Lower lobe of right lung (tissue), 2 donors: ENCODE measurements at regions not wholly inside any gene's neighbourhood (a gene's known extent, or its start where the extent isn't known, plus 50 kb on each side); places are given as distances from the start of the nearest gene placed in this dataset.

Experiments
- ATAC-seq, 2 donors: fragments of 200-7000 bp; cut with Tn5 transposase; one replicate each; pipeline ENCODE4 v1.9.1; 2020 to 2022; ENCODE audit warnings: mild to moderate bottlenecking in 2 of 2, moderate library complexity in 2 of 2
- DNase-seq: peaks from one replicate; pipeline ENCODE4 v3.0.0-alpha.2; 2020
- H3K27ac ChIP-seq: fragments of 200-600 bp; one replicate; pipeline ENCODE4 v1.8.0; 2022
- H3K27me3 ChIP-seq: fragments of 200-600 bp; one replicate; pipeline ENCODE4 v1.8.0; 2022; ENCODE audit warnings: low read depth
- H3K36me3 ChIP-seq: fragments of 200-600 bp; one replicate; pipeline ENCODE4 v1.8.0; 2022; ENCODE audit warnings: mild to moderate bottlenecking
- H3K4me1 ChIP-seq: fragments of 200-600 bp; one replicate; pipeline ENCODE4 v1.8.0; 2022
- H3K4me3 ChIP-seq: fragments of 200-600 bp; one replicate; pipeline ENCODE4 v1.8.0; 2022; ENCODE audit warnings: mild to moderate bottlenecking
- H3K9me3 ChIP-seq: fragments of 200-600 bp; one replicate; pipeline ENCODE4 v1.8.0; 2022
- CTCF ChIP-seq: fragments of 200-600 bp; IDR thresholded peaks from one replicate; pipeline ENCODE4 v1.8.0; 2022; ENCODE audit warnings: antibody characterized with exemption, mild to moderate bottlenecking
- intact Hi-C: fragments of 100-400 bp; cut with DNase I; formaldehyde crosslinking; loops from one replicate; pipeline ENCODE4 v1.11.0; 2022
- donor health status: DM: no; HTN: yes; CAD: no; lungs with severe emphysema.

DNA sequence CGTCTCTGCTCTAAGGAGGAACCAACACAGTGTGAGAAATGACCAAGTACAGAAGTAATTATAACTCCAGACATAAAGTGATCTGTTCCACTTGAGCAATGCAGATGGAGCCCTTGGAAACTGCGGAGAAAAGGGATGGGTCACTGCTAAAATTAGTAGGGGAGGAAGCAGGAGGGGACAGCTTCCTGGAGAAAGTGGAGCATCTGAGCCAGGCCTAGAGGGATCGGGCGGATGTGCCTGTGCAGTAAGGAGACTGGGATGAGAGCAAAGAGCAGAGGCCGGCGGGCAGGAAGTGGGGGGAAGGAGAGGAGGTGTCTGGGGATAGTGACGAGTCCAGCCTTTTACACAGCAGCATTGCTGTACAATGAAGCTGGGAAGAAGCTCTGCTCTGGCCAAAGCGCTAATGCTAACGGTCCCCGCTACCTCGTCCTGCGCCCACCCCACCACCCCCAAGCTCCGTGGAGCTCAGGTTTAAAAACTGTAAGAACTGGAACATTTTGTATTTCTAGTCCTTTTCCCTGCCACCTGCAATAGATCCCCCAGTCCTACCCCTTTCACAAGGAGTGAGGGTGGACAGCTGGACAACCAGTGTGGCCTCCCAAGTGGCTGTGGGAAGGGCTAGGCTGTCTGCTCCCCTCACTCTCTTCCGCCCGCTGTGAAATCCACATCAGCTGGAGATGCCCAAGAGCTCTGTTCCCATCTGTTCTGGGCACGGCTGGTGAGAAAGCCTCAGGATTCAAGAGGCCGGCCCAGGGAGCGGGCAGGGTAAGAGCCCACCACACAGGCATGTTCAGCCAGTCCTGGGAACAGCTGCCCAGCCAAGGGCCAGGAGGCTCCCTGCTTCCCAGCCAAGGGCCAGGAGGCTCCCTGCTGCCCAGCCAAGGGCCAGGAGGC is 53.0 kb upstream of the HES1 start:
- Histone ChIP-seq H3K27me3 (peaks cover 4% of the 10 kb centered on the region), H3K9me3 (no peaks in the 10 kb centered on the region), H3K4me1 (peaks cover 9% of the 10 kb centered on the region), H3K27ac (no peak overlapping the region), H3K4me3 (no peak overlapping the region), H3K36me3 (no peaks in the 10 kb centered on the region)
- ATAC-seq (peak in 1 of 2 donors; percentile 34), DNase-seq (no peak)
- intact Hi-C loops = no loop called here
- no peak for TF ChIP-seq CTCF

- ATAC-seq = no peak
These were observed 52.2 kb upstream of the HES1 start for GRCh38 chr3:194083637-194084224.

DNA sequence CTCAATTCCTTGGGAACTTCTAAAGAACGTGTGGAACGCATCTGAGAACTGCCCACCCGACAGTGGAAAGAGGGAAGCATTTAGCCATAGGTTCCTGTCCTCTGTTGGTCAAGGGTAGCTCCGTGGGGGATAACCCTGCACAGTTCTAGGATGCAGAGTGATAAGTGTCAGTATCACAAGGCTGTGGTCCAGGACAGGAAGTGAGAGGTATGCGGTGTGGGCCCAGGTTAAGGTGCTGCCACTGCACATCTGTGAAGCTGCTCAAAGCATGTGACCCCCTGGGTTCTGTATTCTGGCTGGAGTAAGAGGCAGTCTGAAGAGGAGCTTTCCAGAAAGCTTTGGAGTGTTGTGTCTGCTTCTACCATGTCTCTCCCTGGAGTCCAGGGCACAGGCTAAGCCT is 51.7 kb upstream of the HES1 start:
- ATAC-seq (no peak), DNase-seq (no peak)
- Histone ChIP-seq H3K4me3 (no peak overlapping the region), H3K9me3 (no peaks in the 10 kb centered on the region), H3K4me1 (peaks cover 15% of the 10 kb centered on the region), H3K27ac (no peak overlapping the region), H3K36me3 (no peaks in the 10 kb centered on the region), H3K27me3 (peaks cover 4% of the 10 kb centered on the region)
- intact Hi-C loops = no loop called here
- no peak for TF ChIP-seq CTCF

More at GRCh38 chr3:194083637-194084224, 52.2 kb upstream of the HES1 start:
- no peak for DNase-seq
- H3K27me3 ChIP-seq = peaks cover 4% of the 10 kb centered on the region
- H3K36me3 ChIP-seq = no peaks in the 10 kb centered on the region
- no peaks in the 10 kb centered on the region for H3K9me3 ChIP-seq
- peaks cover 9% of the 10 kb centered on the region for H3K4me1 ChIP-seq
- TF ChIP-seq CTCF = no peak
- intact Hi-C loops = no loop called here
- H3K27ac ChIP-seq = no peak overlapping the region
- H3K4me3 ChIP-seq = no peak overlapping the region
